ENCODE measurements at regions not wholly inside any gene's neighbourhood (a gene's known extent, or its start where the extent isn't known, plus 50 kb on each side); places are given as distances from the start of the nearest gene placed in this dataset.
A peak's percentile ranks its signal among the peaks of the same experiment; 100 is the strongest.

DNA sequence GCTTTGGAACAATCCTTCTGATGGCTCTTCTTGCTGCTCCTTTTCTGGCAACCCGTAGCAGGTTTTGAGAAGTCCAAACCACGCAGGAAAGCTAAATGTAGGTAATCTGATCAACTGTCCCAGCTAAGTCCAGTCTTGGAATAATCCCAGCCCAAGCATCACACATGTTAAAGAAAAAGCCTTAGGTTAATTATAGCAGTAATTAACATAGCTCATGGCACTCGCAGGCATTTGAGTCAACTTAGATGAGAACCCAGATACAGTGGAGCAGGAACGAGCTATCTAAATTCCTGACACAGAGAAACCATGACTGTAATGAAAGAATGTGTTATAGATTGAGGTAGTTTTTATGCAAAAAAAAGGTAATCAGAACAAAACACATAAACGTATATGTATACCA, 844.8 kb downstream of the CDH9 start:
- DNase-seq = no peak

DNA sequence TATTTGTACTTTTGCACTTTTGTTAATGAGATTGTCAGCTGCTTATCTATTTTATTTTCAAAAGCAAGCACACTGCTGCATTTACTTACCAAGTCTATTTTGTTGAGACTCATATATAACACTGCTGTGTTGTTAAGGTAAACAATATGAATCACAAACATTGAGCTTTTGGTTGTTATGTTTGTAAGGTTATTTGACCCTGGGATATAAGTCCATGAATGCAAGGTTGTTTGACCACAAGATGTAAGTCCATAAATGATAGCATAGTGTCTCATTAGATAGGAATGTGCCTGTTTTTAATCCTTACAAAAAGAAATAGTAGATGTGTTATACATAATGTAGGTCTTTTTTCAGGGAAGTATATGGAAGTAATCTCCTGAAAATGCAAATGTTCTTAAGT, 845.9 kb downstream of the CDH9 start:
- DNase-seq = no peak

DNA sequence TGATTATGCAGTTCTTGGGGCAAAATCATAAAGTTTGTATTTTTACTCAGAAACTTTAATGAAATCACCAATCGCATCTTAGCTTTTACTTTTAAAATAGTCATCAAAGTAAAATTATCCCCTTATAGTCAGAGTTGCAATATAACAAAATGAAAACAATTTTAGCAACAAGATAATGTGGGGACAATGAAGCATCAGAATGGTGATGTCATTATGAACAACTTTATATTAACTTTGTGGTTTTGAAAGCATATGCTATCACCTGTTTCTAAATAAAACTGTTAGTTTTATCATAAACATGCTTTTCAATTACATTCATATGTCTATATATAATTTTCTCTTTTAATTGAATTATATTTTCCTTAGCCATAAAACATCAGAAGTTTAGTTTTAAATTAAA, 856.8 kb downstream of the CDH9 start:
- DNase-seq = no peak

DNA sequence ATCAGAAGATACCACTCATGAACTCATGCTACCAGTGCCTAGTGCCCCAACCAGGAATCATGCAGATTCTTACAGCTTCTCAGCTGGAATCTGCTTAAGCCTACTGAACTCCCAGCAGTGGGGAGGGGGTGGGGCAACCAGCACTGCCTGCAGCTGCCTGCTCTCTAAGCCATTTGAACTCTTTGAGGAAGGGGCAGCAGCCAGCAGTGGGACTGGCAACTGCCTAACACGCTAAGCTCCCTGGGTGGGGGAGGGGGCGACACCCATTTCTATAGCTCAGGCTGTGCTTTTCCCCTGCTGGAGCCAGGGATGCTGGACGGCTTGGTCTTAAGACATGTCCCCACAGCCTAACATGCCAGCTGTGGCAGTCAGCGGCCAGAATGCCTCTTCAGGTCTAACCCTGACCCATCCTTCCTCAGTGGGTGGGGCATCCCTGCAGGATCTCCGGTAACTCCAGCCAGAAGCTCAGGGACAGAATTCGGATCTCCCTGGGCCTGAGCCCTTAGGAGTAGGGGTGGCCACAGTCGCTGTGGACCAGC, 889.7 kb downstream of the CDH9 start:
- peak; percentile 14 for DNase-seq

DNA sequence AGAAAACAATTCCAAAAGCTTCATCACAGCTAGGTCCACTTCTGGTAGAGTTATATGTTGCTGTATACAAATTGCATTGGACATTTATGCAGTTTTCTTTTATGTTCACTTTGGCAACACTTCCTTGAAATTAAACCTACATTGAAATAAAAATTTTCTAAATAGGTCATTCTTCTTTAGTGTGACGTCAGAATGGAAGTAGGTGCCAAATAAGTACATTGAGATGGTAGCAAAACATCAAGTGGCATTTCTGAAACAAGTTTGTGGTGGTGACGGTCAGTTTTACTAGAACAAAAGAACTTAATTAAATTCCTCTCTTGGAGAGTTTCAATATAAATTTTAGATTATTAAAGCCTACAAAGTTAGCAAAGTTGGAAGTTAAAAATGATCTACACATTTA, 895.1 kb downstream of the CDH9 start:
- DNase-seq = no peak

DNA sequence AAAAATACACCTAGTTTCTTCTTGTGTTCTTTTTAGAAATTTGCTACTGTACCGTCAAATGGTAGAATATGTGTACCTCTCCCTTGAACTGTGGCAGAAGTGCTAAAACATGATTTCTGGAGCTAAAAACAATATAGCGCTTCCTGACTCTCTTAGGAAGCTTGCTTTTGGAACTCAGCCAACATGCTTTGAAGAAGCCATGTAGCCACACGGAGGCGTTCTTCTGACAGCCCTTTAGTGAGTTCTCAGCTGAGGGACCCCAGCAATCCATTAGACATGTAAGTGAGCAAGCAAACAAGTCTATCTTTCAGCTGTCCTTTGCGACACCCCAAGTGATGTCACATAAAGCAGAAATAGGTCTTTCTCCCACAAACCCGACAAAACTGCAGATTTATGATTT, 917.0 kb downstream of the CDH9 start:
- peak; percentile 20 for DNase-seq

DNA sequence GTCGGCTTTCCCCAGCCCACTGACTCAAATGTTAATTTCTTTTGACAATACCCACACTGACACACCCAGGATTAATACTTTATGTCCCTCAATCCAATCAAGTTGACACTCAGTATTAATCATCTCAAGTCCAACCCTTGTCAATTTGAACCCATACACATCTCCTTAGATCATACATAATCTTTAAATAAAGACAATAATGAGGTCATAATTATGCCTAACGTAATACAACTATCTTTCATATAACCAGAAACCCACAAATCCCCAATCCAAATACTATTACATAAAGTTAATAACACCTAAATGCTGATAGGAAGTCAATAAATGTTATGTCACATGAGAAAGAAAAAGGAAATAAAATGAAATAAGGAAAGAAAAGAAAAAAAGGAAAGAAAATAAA, 934.2 kb downstream of the CDH9 start:
- no peak for DNase-seq

DNA sequence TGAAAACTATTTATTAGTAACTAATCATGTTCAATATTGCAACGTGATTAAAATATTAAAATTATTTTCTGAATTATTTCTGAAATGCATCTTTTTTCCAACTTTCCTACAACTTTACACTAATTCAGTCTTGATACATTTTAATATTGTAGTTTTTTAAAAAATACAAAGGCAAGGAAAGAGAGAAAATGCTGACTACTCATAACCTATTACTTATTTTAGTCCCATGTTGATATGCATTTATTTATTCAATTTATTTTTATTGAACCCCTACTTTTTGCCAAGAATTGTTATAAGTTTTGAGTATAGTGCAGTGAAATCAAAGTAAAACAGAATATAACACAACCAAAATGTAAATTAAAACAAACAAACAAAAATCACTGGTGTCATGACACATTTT, 978.2 kb downstream of the CDH9 start:
- DNase-seq = no peak

DNA sequence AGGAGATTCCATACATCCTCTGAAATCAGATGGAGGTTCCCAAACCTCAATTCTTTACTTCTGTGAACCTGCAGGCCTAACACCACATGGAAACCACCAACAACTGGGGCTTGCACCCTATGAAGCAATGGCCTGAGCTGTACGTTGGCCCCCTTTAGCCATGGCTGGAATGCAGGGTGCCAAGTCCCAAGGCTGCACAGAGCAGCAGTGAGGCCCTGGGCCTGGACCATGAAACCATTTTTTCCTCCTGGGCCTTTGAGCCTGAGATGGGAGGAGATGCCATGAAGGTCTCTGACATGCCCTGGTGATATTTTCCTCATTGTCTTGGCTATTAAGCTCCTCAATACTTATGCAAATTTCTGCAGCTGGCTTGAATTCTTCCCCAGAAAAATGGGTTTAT, 983.8 kb downstream of the CDH9 start:
- no peak for DNase-seq

DNA sequence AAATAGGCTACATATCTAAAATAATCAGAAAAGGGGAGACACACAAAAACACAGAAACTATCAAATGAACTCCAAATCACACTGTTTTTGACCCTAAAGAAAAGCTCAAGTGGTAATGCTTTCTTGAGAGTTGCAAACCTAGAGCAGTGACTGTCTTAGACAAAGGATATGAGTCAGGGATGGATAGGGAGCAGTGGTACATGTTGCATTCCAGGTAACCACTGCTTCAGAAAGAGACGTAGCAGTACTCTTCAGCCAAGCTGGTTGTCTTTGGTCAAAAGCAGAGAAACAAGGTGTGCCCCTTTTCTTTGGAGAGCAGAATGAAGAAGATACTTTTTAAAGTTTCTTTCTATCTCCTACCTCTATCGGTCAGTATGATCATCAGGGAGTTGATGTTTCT, 1003.6 kb downstream of the CDH9 start:
- no peak for DNase-seq

DNA sequence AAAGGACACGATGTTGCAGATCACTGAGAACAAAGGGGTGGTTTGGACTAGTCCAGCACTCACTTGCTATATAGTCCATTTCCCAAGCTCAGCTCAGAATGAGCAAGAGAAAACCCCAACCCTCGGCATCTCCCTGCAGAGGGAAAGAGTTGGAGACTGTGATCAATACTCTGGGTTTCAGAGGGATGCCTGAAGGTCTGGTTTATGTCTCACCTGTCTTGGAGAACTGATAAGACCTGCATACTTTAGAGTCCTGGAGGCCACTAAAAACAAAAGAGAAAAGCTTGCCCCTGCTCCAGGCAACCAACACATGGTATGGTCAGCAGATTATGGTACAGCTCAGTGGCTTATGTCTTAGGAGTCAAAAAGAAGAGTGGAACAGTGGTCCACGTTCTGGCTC, 1006.9 kb downstream of the CDH9 start:
- DNase-seq = no peak

DNA sequence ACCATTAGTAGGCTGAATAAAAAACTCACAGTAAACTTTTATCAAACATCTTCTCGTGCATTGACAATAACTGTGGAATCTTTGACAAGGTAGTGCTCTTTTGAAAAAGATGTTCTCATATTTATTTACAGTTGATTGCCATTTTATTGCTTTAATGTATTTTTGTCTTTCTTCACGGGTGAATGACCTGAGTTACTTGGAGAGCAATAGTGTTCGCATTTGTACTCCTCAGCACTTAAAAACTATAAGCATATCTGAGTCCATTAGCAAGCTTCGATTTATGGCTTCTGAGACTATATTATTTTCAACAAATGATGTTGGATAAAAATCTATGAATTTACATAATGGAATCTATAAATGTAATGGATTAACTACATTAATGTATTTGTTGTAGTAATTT, 1012.3 kb downstream of the CDH9 start:
- peak; percentile 69 for DNase-seq

DNA sequence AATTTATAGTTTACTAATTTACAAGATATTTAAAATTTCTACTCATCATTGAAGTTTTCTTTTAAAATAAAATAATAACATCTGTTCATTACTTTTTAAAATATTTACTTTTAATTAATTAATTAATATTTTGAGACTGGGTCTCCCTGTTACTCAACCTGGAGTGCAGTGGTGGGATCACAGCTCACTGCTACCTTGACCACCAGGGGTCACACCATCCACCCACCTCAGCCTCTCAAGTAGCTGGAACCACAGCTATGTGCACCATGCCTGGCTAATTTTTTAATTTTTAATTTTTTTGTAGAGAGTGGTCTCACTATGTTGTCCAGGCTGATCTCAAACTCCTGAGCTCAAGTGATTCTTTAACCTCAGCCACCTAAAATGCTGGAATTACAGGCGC, 1013.6 kb downstream of the CDH9 start:
- DNase-seq = no peak

DNA sequence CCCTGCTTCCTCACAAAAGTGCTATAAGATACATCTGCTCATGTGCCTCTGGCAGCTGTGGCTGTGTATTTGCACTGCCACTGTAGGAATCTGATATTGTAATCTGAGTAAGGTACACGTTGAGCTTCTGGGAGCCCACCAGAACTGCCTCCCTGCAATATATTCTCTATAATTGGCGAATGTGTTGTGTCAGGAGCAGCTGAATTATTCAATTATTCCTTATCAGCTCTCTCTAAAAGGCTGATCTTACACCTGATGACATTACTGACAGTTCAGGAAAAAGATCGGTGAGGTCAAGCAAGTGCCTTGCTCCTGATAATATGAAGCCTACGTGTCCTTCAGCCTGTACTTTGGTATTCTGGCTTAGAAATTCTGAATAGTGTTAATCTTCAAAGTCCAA, 1015.0 kb downstream of the CDH9 start:
- DNase-seq = no peak

DNA sequence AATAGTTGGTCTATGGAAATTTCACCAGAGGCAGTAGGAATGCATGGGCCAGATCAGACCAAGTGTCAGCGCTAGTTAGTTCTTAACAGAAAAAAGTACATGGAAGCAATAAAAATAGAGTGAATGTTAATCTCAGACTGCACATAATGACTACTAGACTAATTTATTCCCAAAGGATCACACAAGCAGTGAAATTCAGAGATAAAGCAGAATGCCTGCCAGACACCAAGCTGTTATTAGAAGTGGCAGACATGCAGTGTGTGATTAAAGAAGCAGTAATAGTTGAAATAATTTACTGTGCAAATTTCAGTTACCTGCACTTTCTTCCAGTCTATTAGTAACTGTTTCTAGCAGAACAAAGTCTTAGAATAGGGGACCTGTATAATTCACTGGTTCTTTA, 1024.2 kb downstream of the CDH9 start:
- DNase-seq = no peak

DNA sequence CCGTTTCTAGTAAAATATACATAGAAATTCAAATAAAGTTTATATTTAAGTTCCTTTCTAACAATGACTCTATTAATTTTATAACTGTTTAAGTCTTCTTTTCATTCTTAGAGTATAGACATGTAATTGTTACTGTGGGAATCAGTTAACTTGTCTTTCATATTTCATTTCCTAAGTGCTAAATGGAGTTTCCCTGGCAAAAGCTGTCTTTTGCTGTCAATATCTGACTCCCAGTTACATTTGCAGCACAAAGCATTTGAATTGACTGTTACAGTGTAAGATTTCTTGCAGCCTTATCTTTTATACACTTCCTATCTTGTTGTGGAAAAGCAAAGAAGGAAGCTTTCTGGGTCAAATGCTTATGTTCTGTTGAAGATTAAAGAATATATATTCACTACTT, 1026.3 kb downstream of the CDH9 start:
- no peak for DNase-seq

DNA sequence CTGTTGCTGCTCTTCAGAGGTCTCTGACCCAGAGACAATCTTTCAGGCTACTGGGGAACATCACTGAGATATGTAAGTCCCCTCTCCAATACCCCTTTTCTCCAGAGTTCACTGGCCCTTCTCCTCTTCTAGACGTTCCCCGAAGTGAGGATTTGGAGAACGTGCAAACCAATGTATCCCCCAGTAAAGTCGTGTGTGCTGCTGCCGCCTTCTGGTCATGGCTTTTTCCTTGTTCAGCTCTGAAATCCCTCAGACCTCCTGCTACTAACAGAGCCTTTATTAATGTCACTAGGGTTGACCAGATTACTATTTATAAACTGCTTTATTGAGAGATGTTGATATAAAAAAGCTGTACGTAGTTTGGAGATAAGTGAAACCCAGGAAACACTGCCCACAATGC, 1028.6 kb downstream of the CDH9 start:
- no peak for DNase-seq

DNA sequence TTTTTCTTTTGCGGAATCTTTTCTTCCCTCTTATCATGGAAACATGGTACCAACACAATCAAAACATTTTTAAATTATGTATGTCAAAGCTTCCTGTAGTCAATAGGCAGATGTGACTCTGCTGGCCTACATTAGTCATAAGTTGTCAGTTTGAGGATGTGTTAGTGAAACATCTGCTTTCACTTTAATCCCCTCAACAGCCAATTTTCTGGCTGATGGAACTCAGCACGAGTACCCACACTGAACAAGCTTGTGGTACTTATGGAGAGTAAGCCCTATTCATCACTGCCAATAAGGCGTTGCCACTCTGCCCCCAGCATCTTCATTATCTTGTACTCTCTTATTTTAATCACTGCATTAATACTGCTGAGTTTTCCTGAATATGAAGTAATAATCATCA, 1034.4 kb downstream of the CDH9 start:
- peak; percentile 51 for DNase-seq

DNA sequence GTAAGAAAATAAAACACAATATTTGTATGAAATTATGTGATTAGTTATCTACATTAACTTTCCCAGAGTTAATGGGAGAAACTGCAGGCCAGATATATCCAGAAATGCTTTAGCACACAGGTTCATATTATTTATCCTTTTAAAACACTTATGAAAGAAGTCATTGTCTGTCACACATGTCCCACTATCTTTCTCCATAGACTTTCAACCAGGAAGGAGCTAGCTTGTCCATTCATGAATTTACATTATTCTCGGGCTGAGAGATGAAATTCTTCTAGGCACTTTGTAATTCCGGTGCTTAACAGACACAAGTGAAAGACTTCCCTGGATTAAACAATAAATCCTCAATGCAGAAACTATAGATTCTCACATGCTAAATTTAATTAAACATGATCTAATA, 1043.2 kb downstream of the CDH9 start:
- no peak for DNase-seq

DNA sequence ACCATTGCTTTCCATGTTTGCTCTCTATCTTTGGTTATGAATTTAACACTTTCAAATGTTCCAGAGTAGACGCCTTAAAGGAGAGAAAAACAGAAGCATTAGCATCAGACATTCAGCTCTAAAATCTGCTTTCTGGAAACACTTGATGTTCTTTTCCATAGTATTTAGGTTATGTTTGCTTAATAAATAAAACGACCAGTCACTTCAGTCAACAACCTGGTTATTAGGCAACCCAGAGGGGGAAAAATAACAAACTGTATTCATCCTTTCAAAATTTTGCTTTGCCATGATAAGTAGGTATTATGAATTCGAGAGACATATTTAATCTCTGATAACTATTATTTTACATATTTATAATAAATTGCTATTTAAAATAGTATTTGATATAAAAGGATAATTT, 1044.7 kb downstream of the CDH9 start:
- DNase-seq = no peak

DNA sequence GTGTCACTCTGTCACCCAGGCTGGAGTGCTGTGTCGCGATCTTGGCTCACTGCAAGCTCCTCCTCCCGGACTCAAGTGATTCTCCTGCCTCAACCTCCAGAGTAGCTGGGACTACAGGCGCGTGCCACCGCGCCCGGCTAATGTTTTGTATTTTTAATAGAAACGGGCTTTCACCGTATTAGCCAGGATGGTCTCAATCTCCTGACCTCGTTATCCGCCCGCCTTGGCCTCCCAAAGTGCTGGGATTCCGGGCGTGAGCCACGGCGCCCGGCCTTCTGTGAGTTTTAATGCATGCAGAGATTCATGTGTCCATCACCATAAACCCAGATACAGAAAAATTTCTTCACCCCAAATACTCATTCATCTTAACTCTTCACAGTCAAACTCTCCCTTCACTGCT, 1046.7 kb downstream of the CDH9 start:
- no peak for DNase-seq

DNA sequence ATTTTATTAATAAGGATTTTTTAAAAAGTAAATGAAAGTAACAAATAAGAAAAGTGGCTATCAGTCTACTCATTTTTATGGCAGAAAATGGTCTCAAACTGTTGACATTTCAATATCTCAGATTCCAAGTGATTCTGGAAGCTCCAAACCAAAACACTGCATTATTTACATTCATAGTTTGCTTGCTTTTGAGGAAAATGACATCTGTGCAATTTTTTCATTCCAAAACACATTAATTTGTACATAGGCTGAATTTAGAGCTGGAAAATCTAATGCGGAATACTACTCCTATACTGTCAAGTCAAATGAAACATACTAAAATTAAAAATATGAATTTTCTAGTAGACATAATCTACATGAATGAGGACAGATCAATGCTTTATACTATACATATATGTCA, 1047.6 kb downstream of the CDH9 start:
- DNase-seq = no peak

DNA sequence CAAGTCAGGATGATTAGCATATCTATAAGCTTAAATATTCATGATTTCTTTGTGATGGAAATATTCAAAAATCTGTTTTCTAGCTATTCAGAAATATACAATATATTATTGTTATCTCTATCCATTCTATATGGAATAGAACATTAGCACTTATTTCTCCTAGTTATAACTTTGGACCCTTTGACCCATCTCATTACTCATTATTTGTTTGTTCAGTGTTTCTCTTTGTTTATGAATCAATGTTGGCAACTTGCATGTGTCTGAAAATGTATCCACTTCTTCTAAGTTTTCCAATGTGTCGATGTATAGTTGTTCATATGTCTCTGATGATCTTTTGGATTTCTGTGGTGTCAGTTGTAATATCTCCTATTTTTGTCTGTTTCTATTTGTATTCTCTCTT, 1059.3 kb downstream of the CDH9 start:
- no peak for DNase-seq

DNA sequence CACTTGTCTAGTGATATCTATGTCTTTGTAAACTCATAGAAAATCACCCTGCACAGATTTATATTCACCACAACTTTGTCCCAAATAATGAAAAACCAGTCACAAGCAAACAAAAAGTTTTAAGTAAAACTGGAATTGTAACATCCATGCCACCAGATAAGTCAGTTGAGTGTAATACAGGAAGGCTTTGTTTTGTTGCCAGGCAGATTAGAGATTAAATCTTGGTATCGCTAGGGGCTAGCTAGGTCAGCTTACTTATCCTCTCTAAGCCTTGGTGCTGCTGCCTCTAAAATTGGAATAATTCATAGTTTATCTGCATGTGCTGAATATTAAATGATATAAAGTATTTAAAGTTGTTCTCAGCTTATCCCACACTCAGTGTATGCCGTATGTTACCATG, 1062.5 kb downstream of the CDH9 start:
- no peak for DNase-seq

DNA sequence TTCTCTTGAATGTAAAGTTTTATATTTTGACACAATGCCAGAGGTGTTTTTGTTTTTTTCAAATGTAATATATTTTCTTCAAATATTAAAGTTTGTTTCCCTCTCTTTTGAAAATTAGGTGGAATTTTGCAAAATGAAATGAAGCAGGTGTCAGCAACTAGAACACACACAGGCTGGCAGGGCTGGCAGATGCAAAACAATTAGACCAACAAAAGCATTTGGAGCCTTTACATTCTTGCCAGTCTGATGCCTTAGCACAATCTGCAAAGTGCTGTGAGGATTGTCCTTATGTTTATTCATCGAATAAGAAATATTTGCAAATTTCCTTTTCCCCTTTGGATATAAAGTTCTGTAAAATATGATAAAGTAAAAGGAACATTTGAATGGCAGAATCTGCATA, 1063.9 kb downstream of the CDH9 start:
- DNase-seq = no peak

DNA sequence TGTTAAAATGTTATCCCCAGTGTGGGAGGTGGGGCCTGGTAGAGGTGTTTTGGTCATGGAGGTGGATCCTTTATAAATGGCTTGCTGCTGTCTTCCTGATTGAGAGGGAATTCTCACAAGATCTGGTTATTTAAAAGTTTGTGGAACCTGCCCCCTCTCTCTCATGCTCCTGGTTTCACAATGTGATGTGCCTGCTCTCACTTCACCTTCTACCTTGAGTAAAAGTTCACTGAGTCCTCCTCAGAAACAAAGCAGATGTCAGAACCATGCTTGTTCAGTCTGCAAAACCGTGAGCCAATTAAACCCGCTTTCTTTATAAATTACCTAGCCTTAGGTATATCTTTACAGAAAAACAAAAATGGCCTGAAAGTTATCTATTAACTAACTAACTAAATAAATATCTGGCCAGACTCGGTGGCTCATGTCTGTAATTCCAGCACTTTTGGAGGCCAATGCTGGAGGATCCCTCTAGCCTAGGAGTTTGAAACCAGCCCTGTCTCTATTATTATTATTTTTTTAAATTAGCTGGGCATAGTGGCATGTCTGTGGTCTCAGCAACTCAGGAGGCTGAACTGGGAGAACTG, 1067.4 kb downstream of the CDH9 start:
- DNase-seq = no peak

Data from eye (tissue), 1 donor.